K562 (cell line): ENCODE measurements at regions not wholly inside any gene's neighbourhood (a gene's known extent, or its start where the extent isn't known, plus 50 kb on each side); places are given as distances from the start of the nearest gene placed in this dataset.

Source experiments
- MXI1 ChIP-seq: IDR thresholded peaks from 2 replicates; pipeline ENCODE4 v1.6.1; 2011; ENCODE audit warnings: low read depth, mild to moderate bottlenecking, improper control_type of control experiment, low read length
- NCOR1 ChIP-seq: fragments of 450-650 bp; IDR thresholded peaks from 2 replicates; pipeline ENCODE4 v1.6.1; 2016; ENCODE audit warnings: mild to moderate bottlenecking, moderate library complexity
- RFX5 ChIP-seq: IDR thresholded peaks from 2 replicates; pipeline ENCODE4 v1.6.1; 2011; ENCODE audit warnings: low read depth, mild to moderate bottlenecking, improper control_type of control experiment, low read length
- ZNF316 ChIP-seq: fragments of 450-650 bp; IDR thresholded peaks from 2 replicates; pipeline ENCODE4 v1.6.1; 2016
- ZNF407 ChIP-seq: fragments of 450-650 bp; IDR thresholded peaks from 2 replicates; pipeline ENCODE4 v1.6.1; 2016; ENCODE audit warnings: low read depth
- TF ChIP-seq, protein P1 (sequence below): fragments of 450-650 bp; formaldehyde crosslinking; IDR thresholded peaks from 2 replicates; pipeline ENCODE4 v1.4.0; 2020; ENCODE audit warnings: mild to moderate bottlenecking, moderate library complexity

- TF ChIP-seq ZNF407 (no peak), MXI1 (no peak), NCOR1 (no peak), ZNF316 (no peak), RFX5 (no peak)
- TF ChIP-seq, protein P1, sequence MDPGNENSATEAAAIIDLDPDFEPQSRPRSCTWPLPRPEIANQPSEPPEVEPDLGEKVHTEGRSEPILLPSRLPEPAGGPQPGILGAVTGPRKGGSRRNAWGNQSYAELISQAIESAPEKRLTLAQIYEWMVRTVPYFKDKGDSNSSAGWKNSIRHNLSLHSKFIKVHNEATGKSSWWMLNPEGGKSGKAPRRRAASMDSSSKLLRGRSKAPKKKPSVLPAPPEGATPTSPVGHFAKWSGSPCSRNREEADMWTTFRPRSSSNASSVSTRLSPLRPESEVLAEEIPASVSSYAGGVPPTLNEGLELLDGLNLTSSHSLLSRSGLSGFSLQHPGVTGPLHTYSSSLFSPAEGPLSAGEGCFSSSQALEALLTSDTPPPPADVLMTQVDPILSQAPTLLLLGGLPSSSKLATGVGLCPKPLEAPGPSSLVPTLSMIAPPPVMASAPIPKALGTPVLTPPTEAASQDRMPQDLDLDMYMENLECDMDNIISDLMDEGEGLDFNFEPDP (CRISPR knock-in tag), result no peak
Observed at GRCh38 chr12:73308079-73308478, 1035.9 kb downstream of the TRHDE start (continued).
